OCI-LY7 (cell line): ENCODE measurements at regions not wholly inside any gene's neighbourhood (a gene's known extent, or its start where the extent isn't known, plus 50 kb on each side); places are given as distances from the start of the nearest gene placed in this dataset.

Experiments
- EZH2phosphoT487 ChIP-seq: fragments of 200-600 bp; sonication (generic); IDR thresholded peaks from 2 replicates; pipeline ENCODE4 v1.6.1; 2018; ENCODE audit warnings: low read depth, borderline replicate concordance, mild to moderate bottlenecking, mixed run types, antibody characterized with exemption, low read length, moderate library complexity, mixed read lengths
- TF ChIP-seq, protein P1 (sequence below): fragments of 200-600 bp; sonication (generic); conservative IDR thresholded peaks from 2 replicates; pipeline ENCODE4 v1.5.1; 2014; ENCODE audit warnings: mild to moderate bottlenecking, antibody characterized with exemption, low read length, moderate library complexity, mixed read lengths

DNA sequence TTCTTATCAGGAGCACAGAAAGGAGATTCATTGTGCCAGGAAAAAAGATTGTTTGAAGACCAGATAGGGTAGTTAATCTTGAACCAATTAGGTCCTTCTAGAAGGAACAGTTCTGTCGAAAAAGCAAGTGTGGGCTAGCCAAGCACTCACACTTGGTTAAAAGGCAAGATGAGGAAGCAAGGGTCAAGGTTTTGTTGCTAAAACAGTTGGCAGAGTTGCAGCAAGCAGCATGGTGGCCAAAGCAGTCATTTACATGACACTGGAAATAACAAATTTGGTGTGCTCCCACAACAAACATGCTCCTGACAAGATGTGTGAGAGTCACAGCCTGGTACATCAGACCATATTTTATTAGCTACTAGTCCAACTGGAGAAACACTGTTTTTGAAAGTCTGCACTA lies 228.0 kb upstream of the CFAP20DC start:
- TF ChIP-seq, protein P1, sequence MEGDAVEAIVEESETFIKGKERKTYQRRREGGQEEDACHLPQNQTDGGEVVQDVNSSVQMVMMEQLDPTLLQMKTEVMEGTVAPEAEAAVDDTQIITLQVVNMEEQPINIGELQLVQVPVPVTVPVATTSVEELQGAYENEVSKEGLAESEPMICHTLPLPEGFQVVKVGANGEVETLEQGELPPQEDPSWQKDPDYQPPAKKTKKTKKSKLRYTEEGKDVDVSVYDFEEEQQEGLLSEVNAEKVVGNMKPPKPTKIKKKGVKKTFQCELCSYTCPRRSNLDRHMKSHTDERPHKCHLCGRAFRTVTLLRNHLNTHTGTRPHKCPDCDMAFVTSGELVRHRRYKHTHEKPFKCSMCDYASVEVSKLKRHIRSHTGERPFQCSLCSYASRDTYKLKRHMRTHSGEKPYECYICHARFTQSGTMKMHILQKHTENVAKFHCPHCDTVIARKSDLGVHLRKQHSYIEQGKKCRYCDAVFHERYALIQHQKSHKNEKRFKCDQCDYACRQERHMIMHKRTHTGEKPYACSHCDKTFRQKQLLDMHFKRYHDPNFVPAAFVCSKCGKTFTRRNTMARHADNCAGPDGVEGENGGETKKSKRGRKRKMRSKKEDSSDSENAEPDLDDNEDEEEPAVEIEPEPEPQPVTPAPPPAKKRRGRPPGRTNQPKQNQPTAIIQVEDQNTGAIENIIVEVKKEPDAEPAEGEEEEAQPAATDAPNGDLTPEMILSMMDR, result no peak
- TF ChIP-seq EZH2phosphoT487, result no peak
